Kidney capillary endothelial cell (primary cell): ENCODE measurements at regions not wholly inside any gene's neighbourhood (a gene's known extent, or its start where the extent isn't known, plus 50 kb on each side); places are given as distances from the start of the nearest gene placed in this dataset.
A peak's percentile ranks its signal among the peaks of the same experiment; 100 is the strongest.
"Not testable (repeated sequence)": the region's sequence is repeated elsewhere in the genome, so short reads cannot be mapped to it uniquely, and the experiment has no call there.

Source experiments
- DNase-seq: peaks from one replicate; pipeline ENCODE4 v3.0.0-alpha.2; 2018; ENCODE audit warnings: low spot score

- DNase-seq = no peak
Measured at GRCh38 chr16:58862334-58863021, 128.4 kb upstream of the GOT2 start.

GRCh38 chr16:58859958-58860669 is 126.0 kb upstream of the GOT2 start:
- no peak for DNase-seq

GRCh38 chr16:58858577-58858976 is 124.5 kb upstream of the GOT2 start:
- DNase-seq = not testable (repeated sequence)

GRCh38 chr16:58855291-58855863 is 121.3 kb upstream of the GOT2 start:
- no peak for DNase-seq

- DNase-seq = no peak
Measured at GRCh38 chr16:58853854-58854791, 120.0 kb upstream of the GOT2 start.

GRCh38 chr16:58850678-58851020 is 116.5 kb upstream of the GOT2 start:
- DNase-seq = no peak

- DNase-seq = no peak
Measured at GRCh38 chr16:58850019-58850677, 116.0 kb upstream of the GOT2 start.

GRCh38 chr16:58848662-58849002 is 114.5 kb upstream of the GOT2 start:
- DNase-seq = no peak

GRCh38 chr16:58847902-58848661 is 114.0 kb upstream of the GOT2 start:
- no peak for DNase-seq

GRCh38 chr16:58846226-58846625 is 112.1 kb upstream of the GOT2 start:
- DNase-seq = not testable (repeated sequence)

GRCh38 chr16:58843675-58844074 is 109.6 kb upstream of the GOT2 start:
- peak; percentile 20 for DNase-seq

GRCh38 chr16:58842746-58843145 is 108.6 kb upstream of the GOT2 start:
- DNase-seq = no peak

GRCh38 chr16:58842156-58842555 is 108.0 kb upstream of the GOT2 start:
- DNase-seq = no peak

GRCh38 chr16:58837950-58838349 is 103.8 kb upstream of the GOT2 start:
- no peak for DNase-seq

- DNase-seq = no peak
Measured at GRCh38 chr16:58836427-58836826, 102.3 kb upstream of the GOT2 start.

- no peak for DNase-seq
Measured at GRCh38 chr16:58832386-58832895, 98.3 kb upstream of the GOT2 start.

GRCh38 chr16:58831386-58831785 is 97.3 kb upstream of the GOT2 start:
- no peak for DNase-seq

GRCh38 chr16:58828901-58829545 is 94.9 kb upstream of the GOT2 start:
- DNase-seq = no peak

- DNase-seq = no peak
Measured at GRCh38 chr16:58824201-58824600, 90.1 kb upstream of the GOT2 start.

GRCh38 chr16:58821886-58822285 is 87.8 kb upstream of the GOT2 start:
- DNase-seq = no peak
